ENCODE measurements at regions not wholly inside any gene's neighbourhood (a gene's known extent, or its start where the extent isn't known, plus 50 kb on each side); places are given as distances from the start of the nearest gene placed in this dataset.

GRCh38 chr19:31975461-31975860, 369.9 kb upstream of the ZNF507 start:
- TF ChIP-seq, protein P1, sequence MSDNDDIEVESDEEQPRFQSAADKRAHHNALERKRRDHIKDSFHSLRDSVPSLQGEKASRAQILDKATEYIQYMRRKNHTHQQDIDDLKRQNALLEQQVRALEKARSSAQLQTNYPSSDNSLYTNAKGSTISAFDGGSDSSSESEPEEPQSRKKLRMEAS (IDR thresholded peaks at IDR 0.05) = no peak
- TF ChIP-seq HNF4G (IDR thresholded peaks at IDR 0.05) = no peak
- H3K27me3 ChIP-seq (ENCODE audit: control insufficient read depth in 4 of 4, insufficient read depth in 4 of 4, low read length in 3 of 4) = peaks cover 0 to 3% (median 0%) of the 10 kb centered on the region in 4 donors
- no peak overlapping the region for H3K9ac ChIP-seq (ENCODE audit: low read depth in 1 of 2, low read length in 2 of 2)
- H3K9me3 ChIP-seq (ENCODE audit: control insufficient read depth in 4 of 4, low read length in 3 of 4) = no peaks in the 10 kb centered on the region
- H3K4me3 ChIP-seq (ENCODE audit: low read depth in 1 of 3, low read length in 3 of 3) = no peak overlapping the region
- H3K27ac ChIP-seq (ENCODE audit: low read depth in 1 of 2, low read length in 2 of 2) = no peak overlapping the region
- H3K36me3 ChIP-seq (ENCODE audit: control insufficient read depth in 4 of 4, insufficient read depth in 3 of 4, low read depth in 1 of 4, low read length in 3 of 4) = no peaks in the 10 kb centered on the region
- no peak for DNase-seq (ENCODE audit: low spot score)
- H3K4me1 ChIP-seq (ENCODE audit: control insufficient read depth in 4 of 4, insufficient read depth in 4 of 4, low read length in 3 of 4) = no peaks in the 10 kb centered on the region
- WGBS = 85% methylated on average over 4 of the region's 4 CpGs

DNA sequence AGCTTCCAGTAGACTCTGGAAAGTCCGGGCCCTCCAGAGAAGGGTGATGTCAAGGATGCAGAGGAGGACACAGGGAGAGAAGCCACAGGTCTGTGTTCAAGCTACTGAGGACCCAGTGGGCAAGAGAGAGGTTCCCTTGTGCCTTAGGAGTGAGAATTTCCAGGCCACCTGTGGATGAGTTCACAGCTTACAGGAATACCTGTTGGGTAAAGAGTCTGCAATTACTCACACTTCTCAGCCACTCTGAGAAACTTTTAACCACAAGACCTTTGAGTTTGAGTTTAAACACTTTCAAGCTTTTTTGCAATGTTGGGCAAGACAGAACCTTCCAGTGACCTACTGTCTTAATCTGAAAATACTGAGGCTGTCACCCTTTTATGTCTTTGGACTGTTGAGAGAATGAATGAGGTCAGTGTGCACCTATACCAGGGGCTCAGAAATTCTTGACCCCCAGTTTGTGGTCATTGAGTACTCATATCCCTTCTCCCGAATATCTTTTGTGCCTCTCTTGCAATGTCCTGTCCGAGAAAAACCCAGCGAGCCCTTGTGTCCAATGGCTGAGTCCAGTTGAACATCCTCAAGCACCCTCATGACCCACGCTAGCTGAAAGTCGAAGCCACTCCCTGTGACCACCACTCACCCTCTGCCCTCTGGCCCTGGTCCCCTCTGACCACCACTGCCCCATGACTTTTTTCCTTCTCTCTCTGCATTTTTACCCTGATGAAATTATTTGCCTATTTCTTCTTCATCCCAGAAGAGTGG, 368.5 kb upstream of the ZNF507 start:
- H3K27me3 ChIP-seq (ENCODE audit: control insufficient read depth in 4 of 4, insufficient read depth in 4 of 4, low read length in 3 of 4) = peaks cover 0 to 3% (median 0%) of the 10 kb centered on the region in 4 donors
- no peaks in the 10 kb centered on the region for H3K36me3 ChIP-seq (ENCODE audit: control insufficient read depth in 4 of 4, insufficient read depth in 3 of 4, low read depth in 1 of 4, low read length in 3 of 4)
- no peak overlapping the region for H3K27ac ChIP-seq (ENCODE audit: low read depth in 1 of 2, low read length in 2 of 2)
- 85% methylated on average over 6 of the region's 6 CpGs for WGBS
- no peaks in the 10 kb centered on the region for H3K4me1 ChIP-seq (ENCODE audit: control insufficient read depth in 4 of 4, insufficient read depth in 4 of 4, low read length in 3 of 4)
- H3K4me3 ChIP-seq (ENCODE audit: low read depth in 1 of 3, low read length in 3 of 3) = no peak overlapping the region
- H3K9ac ChIP-seq (ENCODE audit: low read depth in 1 of 2, low read length in 2 of 2) = no peak overlapping the region
- no peak for DNase-seq (ENCODE audit: low spot score)
- H3K9me3 ChIP-seq (ENCODE audit: control insufficient read depth in 4 of 4, low read length in 3 of 4) = no peaks in the 10 kb centered on the region
- no peak for TF ChIP-seq HNF4G (IDR thresholded peaks at IDR 0.05)
- no peak for TF ChIP-seq RAD21 (IDR thresholded peaks at IDR 0.05)
- TF ChIP-seq, protein P1 (IDR thresholded peaks at IDR 0.05) = no peak
- TF ChIP-seq, protein P2, sequence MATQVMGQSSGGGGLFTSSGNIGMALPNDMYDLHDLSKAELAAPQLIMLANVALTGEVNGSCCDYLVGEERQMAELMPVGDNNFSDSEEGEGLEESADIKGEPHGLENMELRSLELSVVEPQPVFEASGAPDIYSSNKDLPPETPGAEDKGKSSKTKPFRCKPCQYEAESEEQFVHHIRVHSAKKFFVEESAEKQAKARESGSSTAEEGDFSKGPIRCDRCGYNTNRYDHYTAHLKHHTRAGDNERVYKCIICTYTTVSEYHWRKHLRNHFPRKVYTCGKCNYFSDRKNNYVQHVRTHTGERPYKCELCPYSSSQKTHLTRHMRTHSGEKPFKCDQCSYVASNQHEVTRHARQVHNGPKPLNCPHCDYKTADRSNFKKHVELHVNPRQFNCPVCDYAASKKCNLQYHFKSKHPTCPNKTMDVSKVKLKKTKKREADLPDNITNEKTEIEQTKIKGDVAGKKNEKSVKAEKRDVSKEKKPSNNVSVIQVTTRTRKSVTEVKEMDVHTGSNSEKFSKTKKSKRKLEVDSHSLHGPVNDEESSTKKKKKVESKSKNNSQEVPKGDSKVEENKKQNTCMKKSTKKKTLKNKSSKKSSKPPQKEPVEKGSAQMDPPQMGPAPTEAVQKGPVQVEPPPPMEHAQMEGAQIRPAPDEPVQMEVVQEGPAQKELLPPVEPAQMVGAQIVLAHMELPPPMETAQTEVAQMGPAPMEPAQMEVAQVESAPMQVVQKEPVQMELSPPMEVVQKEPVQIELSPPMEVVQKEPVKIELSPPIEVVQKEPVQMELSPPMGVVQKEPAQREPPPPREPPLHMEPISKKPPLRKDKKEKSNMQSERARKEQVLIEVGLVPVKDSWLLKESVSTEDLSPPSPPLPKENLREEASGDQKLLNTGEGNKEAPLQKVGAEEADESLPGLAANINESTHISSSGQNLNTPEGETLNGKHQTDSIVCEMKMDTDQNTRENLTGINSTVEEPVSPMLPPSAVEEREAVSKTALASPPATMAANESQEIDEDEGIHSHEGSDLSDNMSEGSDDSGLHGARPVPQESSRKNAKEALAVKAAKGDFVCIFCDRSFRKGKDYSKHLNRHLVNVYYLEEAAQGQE (IDR thresholded peaks at IDR 0.05) = no peak
- no peak for TF ChIP-seq NR2F2 (IDR thresholded peaks at IDR 0.05)
- TF ChIP-seq, protein P3, sequence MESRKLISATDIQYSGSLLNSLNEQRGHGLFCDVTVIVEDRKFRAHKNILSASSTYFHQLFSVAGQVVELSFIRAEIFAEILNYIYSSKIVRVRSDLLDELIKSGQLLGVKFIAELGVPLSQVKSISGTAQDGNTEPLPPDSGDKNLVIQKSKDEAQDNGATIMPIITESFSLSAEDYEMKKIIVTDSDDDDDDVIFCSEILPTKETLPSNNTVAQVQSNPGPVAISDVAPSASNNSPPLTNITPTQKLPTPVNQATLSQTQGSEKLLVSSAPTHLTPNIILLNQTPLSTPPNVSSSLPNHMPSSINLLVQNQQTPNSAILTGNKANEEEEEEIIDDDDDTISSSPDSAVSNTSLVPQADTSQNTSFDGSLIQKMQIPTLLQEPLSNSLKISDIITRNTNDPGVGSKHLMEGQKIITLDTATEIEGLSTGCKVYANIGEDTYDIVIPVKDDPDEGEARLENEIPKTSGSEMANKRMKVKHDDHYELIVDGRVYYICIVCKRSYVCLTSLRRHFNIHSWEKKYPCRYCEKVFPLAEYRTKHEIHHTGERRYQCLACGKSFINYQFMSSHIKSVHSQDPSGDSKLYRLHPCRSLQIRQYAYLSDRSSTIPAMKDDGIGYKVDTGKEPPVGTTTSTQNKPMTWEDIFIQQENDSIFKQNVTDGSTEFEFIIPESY (IDR thresholded peaks at IDR 0.05) = no peak
- no peak for TF ChIP-seq RXRA (IDR thresholded peaks at IDR 0.05)
- no peak for TF ChIP-seq GABPA (IDR thresholded peaks at IDR 0.05 in 1 of 2, conservative IDR thresholded peaks at IDR 0.05 in 1 of 2)

DNA sequence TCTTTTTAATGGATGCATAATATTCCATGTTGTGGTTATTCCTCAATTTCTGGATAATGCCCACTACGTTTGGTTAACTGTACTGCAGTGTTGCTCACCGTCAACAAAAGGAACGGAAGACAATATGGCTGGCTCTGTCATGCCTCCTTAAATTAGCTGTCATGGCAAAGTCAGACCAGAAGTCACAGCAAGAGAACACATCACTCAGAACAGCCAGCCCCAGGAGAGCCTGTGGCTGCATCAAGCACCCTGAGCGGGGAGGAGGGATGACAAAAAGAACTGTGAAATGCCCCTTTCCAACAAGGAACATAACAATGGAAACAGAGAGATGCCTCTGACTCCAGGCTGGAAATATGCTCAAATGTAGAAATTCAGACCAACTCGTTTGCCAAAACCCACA, 366.0 kb upstream of the ZNF507 start:
- WGBS = 74% methylated on average over 5 of the region's 5 CpGs
- TF ChIP-seq, protein P1 (IDR thresholded peaks at IDR 0.05) = no peak
- TF ChIP-seq YY1 (IDR thresholded peaks at IDR 0.05) = no peak
- TF ChIP-seq, protein P3 (IDR thresholded peaks at IDR 0.05) = no peak
- TF ChIP-seq RAD21 (IDR thresholded peaks at IDR 0.05) = no peak
- no peak for TF ChIP-seq FOXA1 (IDR thresholded peaks at IDR 0.05)
- TF ChIP-seq HNF4G (IDR thresholded peaks at IDR 0.05) = no peak
- no peak for TF ChIP-seq NR2F2 (IDR thresholded peaks at IDR 0.05)
- TF ChIP-seq, protein P4, sequence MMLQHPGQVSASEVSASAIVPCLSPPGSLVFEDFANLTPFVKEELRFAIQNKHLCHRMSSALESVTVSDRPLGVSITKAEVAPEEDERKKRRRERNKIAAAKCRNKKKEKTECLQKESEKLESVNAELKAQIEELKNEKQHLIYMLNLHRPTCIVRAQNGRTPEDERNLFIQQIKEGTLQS (IDR thresholded peaks at IDR 0.05) = no peak
- no peak for TF ChIP-seq SP1 (IDR thresholded peaks at IDR 0.05)
- no peak for TF ChIP-seq GABPA (IDR thresholded peaks at IDR 0.05 in 1 of 2, conservative IDR thresholded peaks at IDR 0.05 in 1 of 2)
- TF ChIP-seq, protein P5, sequence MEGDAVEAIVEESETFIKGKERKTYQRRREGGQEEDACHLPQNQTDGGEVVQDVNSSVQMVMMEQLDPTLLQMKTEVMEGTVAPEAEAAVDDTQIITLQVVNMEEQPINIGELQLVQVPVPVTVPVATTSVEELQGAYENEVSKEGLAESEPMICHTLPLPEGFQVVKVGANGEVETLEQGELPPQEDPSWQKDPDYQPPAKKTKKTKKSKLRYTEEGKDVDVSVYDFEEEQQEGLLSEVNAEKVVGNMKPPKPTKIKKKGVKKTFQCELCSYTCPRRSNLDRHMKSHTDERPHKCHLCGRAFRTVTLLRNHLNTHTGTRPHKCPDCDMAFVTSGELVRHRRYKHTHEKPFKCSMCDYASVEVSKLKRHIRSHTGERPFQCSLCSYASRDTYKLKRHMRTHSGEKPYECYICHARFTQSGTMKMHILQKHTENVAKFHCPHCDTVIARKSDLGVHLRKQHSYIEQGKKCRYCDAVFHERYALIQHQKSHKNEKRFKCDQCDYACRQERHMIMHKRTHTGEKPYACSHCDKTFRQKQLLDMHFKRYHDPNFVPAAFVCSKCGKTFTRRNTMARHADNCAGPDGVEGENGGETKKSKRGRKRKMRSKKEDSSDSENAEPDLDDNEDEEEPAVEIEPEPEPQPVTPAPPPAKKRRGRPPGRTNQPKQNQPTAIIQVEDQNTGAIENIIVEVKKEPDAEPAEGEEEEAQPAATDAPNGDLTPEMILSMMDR (IDR thresholded peaks at IDR 0.05; ENCODE audit: low read depth, low read length, missing input control) = no peak
- no peak for TF ChIP-seq RXRA (IDR thresholded peaks at IDR 0.05)

More for the DNA sequence above, 366.0 kb upstream of the ZNF507 start:
- Histone ChIP-seq H3K36me3 (ENCODE audit: control insufficient read depth in 4 of 4, insufficient read depth in 3 of 4, low read depth in 1 of 4, low read length in 3 of 4) (no peaks in the 10 kb centered on the region), H3K9ac (ENCODE audit: low read depth in 1 of 2, low read length in 2 of 2) (no peak overlapping the region), H3K4me1 (ENCODE audit: control insufficient read depth in 4 of 4, insufficient read depth in 4 of 4, low read length in 3 of 4) (no peaks in the 10 kb centered on the region), H3K27me3 (ENCODE audit: control insufficient read depth in 4 of 4, insufficient read depth in 4 of 4, low read length in 3 of 4) (peaks cover 0 to 3% (median 0%) of the 10 kb centered on the region in 4 donors), H3K9me3 (ENCODE audit: control insufficient read depth in 4 of 4, low read length in 3 of 4) (no peaks in the 10 kb centered on the region), H3K4me3 (ENCODE audit: low read depth in 1 of 3, low read length in 3 of 3) (no peak overlapping the region), H3K27ac (ENCODE audit: low read depth in 1 of 2, low read length in 2 of 2) (no peak overlapping the region)
- DNase-seq (ENCODE audit: low spot score) = peak; percentile 22
